GM12873 (cell line): ENCODE measurements at regions not wholly inside any gene's neighbourhood (a gene's known extent, or its start where the extent isn't known, plus 50 kb on each side); places are given as distances from the start of the nearest gene placed in this dataset.

Experiments
- TF ChIP-seq, protein P1 (sequence below): IDR thresholded peaks from 2 replicates; pipeline ENCODE4 v1.5.1; 2012; ENCODE audit warnings: low read depth, mild to moderate bottlenecking, moderate library complexity, low read length, control low read depth; ENCODE audit not compliant: insufficient read depth; ENCODE audit errors: missing control alignments

DNA sequence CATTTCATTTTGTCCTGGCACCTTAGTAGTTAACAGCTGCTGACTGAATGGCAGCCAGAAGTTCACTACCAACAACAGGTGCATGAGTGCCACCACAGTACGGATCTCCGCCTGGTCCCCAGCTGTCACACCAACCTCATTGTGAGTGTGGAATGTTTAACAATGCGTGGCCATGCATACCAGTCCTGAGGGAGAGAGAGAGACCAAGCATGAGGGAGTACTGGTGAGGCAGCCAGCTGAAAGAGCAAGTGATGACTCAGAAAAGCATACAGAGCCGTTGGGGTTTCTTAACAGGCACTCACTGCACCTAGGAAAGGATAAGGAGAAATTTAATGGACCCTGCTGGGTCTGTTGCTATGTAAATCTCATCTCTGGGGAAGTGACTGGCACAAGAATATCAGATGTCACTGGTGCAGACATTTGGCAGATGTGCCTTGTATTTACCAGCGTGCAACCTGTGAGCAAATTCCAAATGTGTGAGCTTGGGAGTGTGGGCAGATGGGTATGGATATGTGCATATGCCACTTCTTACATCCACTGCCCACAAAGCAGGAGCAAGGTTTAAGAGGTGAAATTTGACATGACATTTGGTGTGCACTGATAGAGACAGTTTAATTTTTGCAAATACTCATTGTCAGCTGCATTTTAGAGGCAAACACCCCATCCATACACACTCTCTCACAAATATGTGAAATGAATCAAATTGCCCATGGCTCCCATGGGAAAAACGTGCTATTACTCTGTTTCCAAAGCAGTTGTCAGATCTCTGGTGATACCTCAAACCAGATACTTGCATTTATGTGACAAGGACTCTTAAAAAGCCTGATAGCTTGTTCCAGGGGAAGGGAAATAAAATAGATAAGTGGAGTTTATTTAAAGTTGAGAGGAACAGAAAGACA, 245.2 kb upstream of the ARPP21 start:
- TF ChIP-seq, protein P1, sequence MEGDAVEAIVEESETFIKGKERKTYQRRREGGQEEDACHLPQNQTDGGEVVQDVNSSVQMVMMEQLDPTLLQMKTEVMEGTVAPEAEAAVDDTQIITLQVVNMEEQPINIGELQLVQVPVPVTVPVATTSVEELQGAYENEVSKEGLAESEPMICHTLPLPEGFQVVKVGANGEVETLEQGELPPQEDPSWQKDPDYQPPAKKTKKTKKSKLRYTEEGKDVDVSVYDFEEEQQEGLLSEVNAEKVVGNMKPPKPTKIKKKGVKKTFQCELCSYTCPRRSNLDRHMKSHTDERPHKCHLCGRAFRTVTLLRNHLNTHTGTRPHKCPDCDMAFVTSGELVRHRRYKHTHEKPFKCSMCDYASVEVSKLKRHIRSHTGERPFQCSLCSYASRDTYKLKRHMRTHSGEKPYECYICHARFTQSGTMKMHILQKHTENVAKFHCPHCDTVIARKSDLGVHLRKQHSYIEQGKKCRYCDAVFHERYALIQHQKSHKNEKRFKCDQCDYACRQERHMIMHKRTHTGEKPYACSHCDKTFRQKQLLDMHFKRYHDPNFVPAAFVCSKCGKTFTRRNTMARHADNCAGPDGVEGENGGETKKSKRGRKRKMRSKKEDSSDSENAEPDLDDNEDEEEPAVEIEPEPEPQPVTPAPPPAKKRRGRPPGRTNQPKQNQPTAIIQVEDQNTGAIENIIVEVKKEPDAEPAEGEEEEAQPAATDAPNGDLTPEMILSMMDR = no peak

GRCh38 chr3:35394905-35395304, 244.4 kb upstream of the ARPP21 start:
- TF ChIP-seq, protein P1 = no peak

DNA sequence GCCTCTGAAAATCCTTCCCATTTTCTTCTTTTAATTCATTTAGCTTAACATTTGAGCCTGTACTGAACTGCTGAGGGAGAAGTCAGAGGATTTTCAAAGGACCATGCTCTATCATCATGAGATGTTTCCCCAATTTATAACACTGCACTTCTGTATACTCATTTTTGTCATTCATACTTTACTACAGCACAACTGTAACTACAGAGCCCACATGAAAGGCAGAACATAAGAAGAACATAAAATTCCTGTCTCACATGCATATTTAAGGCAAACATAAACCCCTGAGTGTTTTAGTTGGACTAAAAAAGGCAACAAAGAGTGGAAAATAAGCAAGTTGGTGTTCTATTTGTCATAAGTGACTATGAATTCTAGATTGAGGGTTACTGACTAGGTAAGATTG, 237.7 kb upstream of the ARPP21 start:
- TF ChIP-seq, protein P1 = no peak

DNA sequence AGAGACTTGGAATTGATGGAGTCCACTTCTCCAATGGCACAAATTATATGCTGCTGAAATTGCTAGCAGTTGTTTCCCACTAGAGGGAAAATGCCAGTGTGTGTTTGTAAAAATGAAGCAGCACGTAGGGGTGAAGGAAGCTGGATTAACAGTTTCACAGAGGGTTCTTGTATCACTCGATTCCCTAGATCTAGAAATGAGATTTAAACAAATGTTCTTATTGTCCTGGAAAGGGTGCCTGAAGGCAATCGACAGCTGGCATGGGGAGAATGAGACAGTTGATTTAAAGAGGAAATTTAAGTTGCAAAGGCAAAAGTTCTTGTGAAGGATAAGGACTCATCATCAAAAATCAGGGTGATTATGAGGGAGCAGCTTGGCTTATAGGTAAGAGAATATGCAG, 234.8 kb upstream of the ARPP21 start:
- TF ChIP-seq, protein P1 = no peak

- TF ChIP-seq, protein P1 = no peak
Observed at GRCh38 chr3:35408882-35409281, 230.4 kb upstream of the ARPP21 start.

- TF ChIP-seq, protein P1 = no peak
Observed at GRCh38 chr3:35409991-35410390, 229.3 kb upstream of the ARPP21 start.

GRCh38 chr3:35413483-35413882, 225.8 kb upstream of the ARPP21 start:
- TF ChIP-seq, protein P1 = no peak
